Liver (tissue), 8 donors: ENCODE measurements at regions not wholly inside any gene's neighbourhood (a gene's known extent, or its start where the extent isn't known, plus 50 kb on each side); places are given as distances from the start of the nearest gene placed in this dataset.

ENCODE experiments used
- DNase-seq: peaks from one replicate; pipeline ENCODE4 v3.0.0-alpha.2; 2017; ENCODE audit warnings: low spot score
- H3K27ac ChIP-seq, 2 donors: one replicate each; pipeline ENCODE4 v1.7.0; 2013; ENCODE audit warnings: inconsistent platforms in 2 of 2, low read length in 2 of 2, control low read depth in 1 of 2, low read depth in 1 of 2, mild to moderate bottlenecking in 1 of 2
- H3K27me3 ChIP-seq, 4 donors: one replicate each; pipeline versions ENCODE4 v1.6.1 to v1.7.0; 2013; ENCODE audit warnings: low read length in 3 of 4, inconsistent platforms in 1 of 4, mild to moderate bottlenecking in 1 of 4, moderate library complexity in 1 of 4; ENCODE audit not compliant: control insufficient read depth in 4 of 4, insufficient read depth in 4 of 4
- H3K36me3 ChIP-seq, 4 donors: one replicate each; pipeline versions ENCODE4 v1.6.1 to v1.7.0; 2013; ENCODE audit warnings: low read length in 3 of 4, mild to moderate bottlenecking in 3 of 4, low read depth in 1 of 4, moderate library complexity in 1 of 4; ENCODE audit not compliant: control insufficient read depth in 4 of 4, insufficient read depth in 3 of 4
- H3K4me1 ChIP-seq, 4 donors: one replicate each; pipeline versions ENCODE4 v1.6.1 to v1.7.0; 2013; ENCODE audit warnings: low read length in 3 of 4, mild to moderate bottlenecking in 3 of 4, moderate library complexity in 1 of 4; ENCODE audit not compliant: control insufficient read depth in 4 of 4, insufficient read depth in 4 of 4
- H3K4me3 ChIP-seq, 3 donors: one replicate each; pipeline versions ENCODE4 v1.6.1 to v1.7.0; 2013; ENCODE audit warnings: low read length in 3 of 3, control low read depth in 1 of 3, low read depth in 1 of 3, mild to moderate bottlenecking in 1 of 3
- H3K9ac ChIP-seq, 2 donors: one replicate each; pipeline ENCODE4 v1.7.0; 2013; ENCODE audit warnings: low read length in 2 of 2, mild to moderate bottlenecking in 2 of 2, moderate library complexity in 2 of 2, control low read depth in 1 of 2, low read depth in 1 of 2
- H3K9me3 ChIP-seq, 4 donors: one replicate each; pipeline versions ENCODE4 v1.6.1 to v1.7.0; 2013; ENCODE audit warnings: low read length in 3 of 4; ENCODE audit not compliant: control insufficient read depth in 4 of 4
- ATF3 ChIP-seq: IDR thresholded peaks from 2 replicates; pipeline ENCODE4 v1.6.1; 2016; ENCODE audit warnings: antibody characterized with exemption
- CTCF ChIP-seq: fragments of 150-350 bp; IDR thresholded peaks from 2 replicates; pipeline ENCODE4 v1.5.1; 2017; ENCODE audit warnings: improper control_type of control experiment, low read depth, low read length; ENCODE audit not compliant: missing input control
- EGR1 ChIP-seq, 2 donors: IDR thresholded peaks; 2 replicates each; pipeline ENCODE4 v1.6.1; 2016 to 2018; ENCODE audit warnings: antibody characterized with exemption in 2 of 2, low read depth in 2 of 2
- FOXA1 ChIP-seq: IDR thresholded peaks from 2 replicates; pipeline ENCODE4 v1.6.1; 2016; ENCODE audit warnings: antibody characterized with exemption
- FOXA2 ChIP-seq: IDR thresholded peaks from 2 replicates; pipeline ENCODE4 v1.6.1; 2016; ENCODE audit warnings: antibody characterized with exemption
- GABPA ChIP-seq, 2 donors: IDR thresholded peaks in 1 of 2; conservative IDR thresholded peaks in 1 of 2; 2 replicates each; pipeline ENCODE4 v1.6.1; 2016; ENCODE audit warnings: antibody characterized with exemption in 2 of 2, mild to moderate bottlenecking in 1 of 2, moderate library complexity in 1 of 2
- HNF4A ChIP-seq, 2 donors: conservative IDR thresholded peaks; 2 replicates each; pipeline ENCODE4 v1.6.1; 2016; ENCODE audit warnings: antibody characterized with exemption in 2 of 2, mild to moderate bottlenecking in 2 of 2
- HNF4G ChIP-seq: IDR thresholded peaks from 2 replicates; pipeline ENCODE4 v1.6.1; 2016; ENCODE audit warnings: antibody characterized with exemption
- JUND ChIP-seq, 2 donors: IDR thresholded peaks; 2 replicates each; pipeline ENCODE4 v1.6.1; 2016; ENCODE audit warnings: antibody characterized with exemption in 2 of 2
- MAX ChIP-seq: IDR thresholded peaks from 2 replicates; pipeline ENCODE4 v1.6.1; 2016; ENCODE audit warnings: antibody characterized with exemption
- NR2F2 ChIP-seq: IDR thresholded peaks from 2 replicates; pipeline ENCODE4 v1.6.1; 2016; ENCODE audit warnings: antibody characterized with exemption
- RAD21 ChIP-seq, 2 donors: IDR thresholded peaks; 2 replicates each; pipeline ENCODE4 v1.6.1; 2016; ENCODE audit warnings: antibody characterized with exemption in 2 of 2, mild to moderate bottlenecking in 2 of 2
- REST ChIP-seq: IDR thresholded peaks from 2 replicates; pipeline ENCODE4 v1.6.1; 2016; ENCODE audit warnings: antibody characterized with exemption, mild to moderate bottlenecking
- RXRA ChIP-seq, 2 donors: IDR thresholded peaks; 2 replicates each; pipeline ENCODE4 v1.6.1; 2017 to 2018; ENCODE audit warnings: antibody characterized with exemption in 2 of 2, mild to moderate bottlenecking in 1 of 2
- SP1 ChIP-seq: IDR thresholded peaks from 2 replicates; pipeline ENCODE4 v1.6.1; 2018; ENCODE audit warnings: antibody characterized with exemption, mild to moderate bottlenecking
- TAF1 ChIP-seq: conservative IDR thresholded peaks from 2 replicates; pipeline ENCODE4 v1.6.1; 2016; ENCODE audit warnings: antibody characterized with exemption, mild to moderate bottlenecking
- YY1 ChIP-seq: IDR thresholded peaks from 2 replicates; pipeline ENCODE4 v1.6.1; 2016; ENCODE audit warnings: antibody characterized with exemption, mild to moderate bottlenecking
- ZBTB33 ChIP-seq: IDR thresholded peaks from 2 replicates; pipeline ENCODE4 v1.6.1; 2016; ENCODE audit warnings: antibody characterized with exemption
- WGBS: extraction: QIAGEN DNeasy Blood & Tissue Kit; methylation state at CpG from one replicate; pipeline ENCODE4 v1.1.7; 2013; 5-methylcytosine and 5-hydroxymethylcytosine counted together
- donor health status: healthy.
- donor health status: healthy.
- donor health status: healthy.
- donor health status: healthy.
- donor health status: healthy.

- TF ChIP-seq ZBTB33 (no peak), HNF4A (conservative IDR thresholded peaks at IDR 0.05) (no peak), SP1 (no peak), FOXA1 (no peak), RXRA (IDR thresholded peaks at IDR 0.05) (no peak), TAF1 (no peak), REST (no peak)
- H3K4me3 ChIP-seq, result no peak overlapping the region
- H3K9ac ChIP-seq, result no peak overlapping the region
- H3K27me3 ChIP-seq, result no peaks in the 10 kb centered on the region
- H3K36me3 ChIP-seq, result no peaks in the 10 kb centered on the region
- 49% methylated on average over 7 of the region's 7 CpGs for WGBS
- peaks cover 0 to 6% (median 5%) of the 10 kb centered on the region in 4 donors for H3K4me1 ChIP-seq
- no peak overlapping the region for H3K27ac ChIP-seq
- DNase-seq, result no peak
- peaks cover 0 to 2% (median 0%) of the 10 kb centered on the region in 4 donors for H3K9me3 ChIP-seq
Measured at GRCh38 chr5:118647587-118647986, 340.8 kb downstream of the DTWD2 start.

- peaks cover 0 to 2% (median 0%) of the 10 kb centered on the region in 4 donors for H3K9me3 ChIP-seq
- H3K36me3 ChIP-seq, result no peaks in the 10 kb centered on the region
- H3K9ac ChIP-seq, result no peak overlapping the region
- no peak overlapping the region for H3K4me3 ChIP-seq
- H3K27me3 ChIP-seq, result no peaks in the 10 kb centered on the region
- H3K27ac ChIP-seq, result no peak overlapping the region
- no peak for DNase-seq
- TF ChIP-seq EGR1 (IDR thresholded peaks at IDR 0.05; ENCODE audit: low read depth in 2 of 2) (no peak), FOXA1 (no peak), TAF1 (no peak), RAD21 (IDR thresholded peaks at IDR 0.05) (no peak), REST (no peak), HNF4A (conservative IDR thresholded peaks at IDR 0.05) (no peak), CTCF (no peak), HNF4G (no peak), YY1 (no peak), ZBTB33 (no peak), ATF3 (no peak), JUND (IDR thresholded peaks at IDR 0.05) (no peak), FOXA2 (no peak), MAX (no peak), GABPA (IDR thresholded peaks at IDR 0.05 in 1 of 2, conservative IDR thresholded peaks at IDR 0.05 in 1 of 2) (no peak), RXRA (IDR thresholded peaks at IDR 0.05) (no peak), SP1 (no peak), NR2F2 (no peak)
- 52% methylated on average over 6 of the region's 6 CpGs for WGBS
- H3K4me1 ChIP-seq, result peaks cover 0 to 6% (median 5%) of the 10 kb centered on the region in 4 donors
Measured at GRCh38 chr5:118646917-118647316, 341.4 kb downstream of the DTWD2 start.
